ENCODE measurements at regions not wholly inside any gene's neighbourhood (a gene's known extent, or its start where the extent isn't known, plus 50 kb on each side); places are given as distances from the start of the nearest gene placed in this dataset.
A peak's percentile ranks its signal among the peaks of the same experiment; 100 is the strongest.

GRCh38 chr21:25385911-25386474, 221.3 kb downstream of the MRPL39 start:
- TF ChIP-seq, protein P1, sequence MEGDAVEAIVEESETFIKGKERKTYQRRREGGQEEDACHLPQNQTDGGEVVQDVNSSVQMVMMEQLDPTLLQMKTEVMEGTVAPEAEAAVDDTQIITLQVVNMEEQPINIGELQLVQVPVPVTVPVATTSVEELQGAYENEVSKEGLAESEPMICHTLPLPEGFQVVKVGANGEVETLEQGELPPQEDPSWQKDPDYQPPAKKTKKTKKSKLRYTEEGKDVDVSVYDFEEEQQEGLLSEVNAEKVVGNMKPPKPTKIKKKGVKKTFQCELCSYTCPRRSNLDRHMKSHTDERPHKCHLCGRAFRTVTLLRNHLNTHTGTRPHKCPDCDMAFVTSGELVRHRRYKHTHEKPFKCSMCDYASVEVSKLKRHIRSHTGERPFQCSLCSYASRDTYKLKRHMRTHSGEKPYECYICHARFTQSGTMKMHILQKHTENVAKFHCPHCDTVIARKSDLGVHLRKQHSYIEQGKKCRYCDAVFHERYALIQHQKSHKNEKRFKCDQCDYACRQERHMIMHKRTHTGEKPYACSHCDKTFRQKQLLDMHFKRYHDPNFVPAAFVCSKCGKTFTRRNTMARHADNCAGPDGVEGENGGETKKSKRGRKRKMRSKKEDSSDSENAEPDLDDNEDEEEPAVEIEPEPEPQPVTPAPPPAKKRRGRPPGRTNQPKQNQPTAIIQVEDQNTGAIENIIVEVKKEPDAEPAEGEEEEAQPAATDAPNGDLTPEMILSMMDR (IDR thresholded peaks at IDR 0.05): peak; percentile 46 to 78 (median 70)
- no peak for TF ChIP-seq EP300 (IDR thresholded peaks at IDR 0.05)
